Skeletal muscle tissue (tissue), 3 donors: ENCODE measurements at regions not wholly inside any gene's neighbourhood (a gene's known extent, or its start where the extent isn't known, plus 50 kb on each side); places are given as distances from the start of the nearest gene placed in this dataset.
"Not testable (repeated sequence)": the region's sequence is repeated elsewhere in the genome, so short reads cannot be mapped to it uniquely, and the experiment has no call there.

Experiments used
- H3K27ac ChIP-seq: one replicate; pipeline ENCODE4 v1.7.0; 2013; ENCODE audit warnings: mild to moderate bottlenecking, low read depth, low read length, inconsistent platforms
- H3K27me3 ChIP-seq, 3 donors: one replicate each; pipeline ENCODE4 v1.7.0; 2013; ENCODE audit warnings: low read length in 3 of 3; ENCODE audit not compliant: control insufficient read depth in 3 of 3, insufficient read depth in 3 of 3
- H3K36me3 ChIP-seq, 3 donors: one replicate each; pipeline ENCODE4 v1.7.0; 2013; ENCODE audit warnings: low read length in 3 of 3; ENCODE audit not compliant: control insufficient read depth in 3 of 3, insufficient read depth in 3 of 3
- H3K4me1 ChIP-seq, 3 donors: one replicate each; pipeline ENCODE4 v1.7.0; 2013; ENCODE audit warnings: low read length in 3 of 3, mild to moderate bottlenecking in 3 of 3; ENCODE audit not compliant: control insufficient read depth in 3 of 3, insufficient read depth in 3 of 3
- H3K4me3 ChIP-seq, 3 donors: one replicate each; pipeline ENCODE4 v1.7.0; 2013; ENCODE audit warnings: low read length in 3 of 3
- H3K9ac ChIP-seq, 3 donors: one replicate each; pipeline ENCODE4 v1.7.0; 2013; ENCODE audit warnings: low read length in 3 of 3, mild to moderate bottlenecking in 3 of 3, moderate library complexity in 2 of 3, low read depth in 1 of 3
- H3K9me3 ChIP-seq, 3 donors: one replicate each; pipeline ENCODE4 v1.7.0; 2013; ENCODE audit warnings: low read length in 3 of 3; ENCODE audit not compliant: control insufficient read depth in 3 of 3
- donor health status: Osteomylitis.

DNA sequence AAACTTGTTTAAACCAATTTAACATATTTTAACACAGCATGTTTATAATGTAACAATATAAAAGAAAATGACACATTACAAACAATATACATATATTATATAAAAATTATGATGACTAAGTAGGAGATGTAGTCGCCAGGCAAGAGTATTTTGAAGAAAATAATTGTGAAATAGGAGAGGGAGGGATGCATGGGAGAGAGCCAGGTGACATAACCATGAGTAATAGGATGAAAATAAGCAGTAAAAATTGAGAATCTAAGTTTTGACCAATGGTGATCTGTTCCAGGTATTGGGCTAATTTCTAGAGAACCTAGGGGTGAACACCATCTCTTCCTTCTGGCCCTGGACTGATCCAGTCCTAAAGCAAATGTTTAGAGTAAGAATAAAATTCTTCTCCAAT is 315.2 kb upstream of the G2E3 start:
- Histone ChIP-seq H3K27ac (no peak overlapping the region), H3K36me3 (no peaks in the 10 kb centered on the region), H3K9ac (no peak overlapping the region), H3K27me3 (no peaks in the 10 kb centered on the region), H3K9me3 (no peaks in the 10 kb centered on the region), H3K4me1 (no peaks in the 10 kb centered on the region), H3K4me3 (no peak overlapping the region)

DNA sequence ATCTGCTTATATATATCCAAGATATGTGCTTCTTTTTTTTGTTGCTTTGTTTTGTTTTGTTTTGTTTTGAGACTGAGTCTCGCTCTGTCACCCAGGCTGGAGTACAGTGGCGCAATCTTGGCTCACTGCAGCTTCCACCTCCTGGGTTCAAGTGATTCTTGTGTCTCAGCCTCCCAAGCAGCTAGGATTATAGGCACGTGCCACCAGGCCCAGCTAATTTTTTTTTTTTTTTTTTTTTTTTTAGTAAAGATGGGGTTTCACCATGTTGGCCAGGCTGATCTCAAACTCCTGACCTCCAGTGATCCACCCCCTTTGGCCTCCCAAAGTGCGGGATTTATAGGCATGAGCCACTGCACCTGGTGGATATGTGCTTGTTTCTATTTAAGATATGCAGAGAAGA is 314.6 kb upstream of the G2E3 start:
- not testable (repeated sequence) for H3K27me3 ChIP-seq, H3K4me1 ChIP-seq, H3K9ac ChIP-seq, H3K27ac ChIP-seq, H3K36me3 ChIP-seq, H3K9me3 ChIP-seq, H3K4me3 ChIP-seq

DNA sequence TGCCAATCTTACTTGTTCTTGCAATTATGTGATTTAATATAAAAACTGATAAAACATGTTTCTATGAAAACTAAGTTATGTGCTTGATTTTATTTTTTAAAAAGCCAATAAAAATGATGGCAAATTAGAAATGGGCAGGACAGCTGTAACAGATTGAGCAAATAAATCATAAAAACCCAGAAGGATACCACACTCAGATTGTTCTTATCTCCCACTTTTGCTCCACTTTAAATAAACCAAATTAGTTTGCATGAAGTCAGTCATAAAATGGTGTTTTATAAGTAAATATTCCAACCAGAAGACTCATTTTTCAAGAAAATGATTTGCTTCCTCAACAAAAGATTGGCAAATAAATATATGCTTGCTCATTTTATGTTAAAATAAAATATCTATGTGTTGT is 307.9 kb upstream of the G2E3 start:
- H3K4me3 ChIP-seq, result no peak overlapping the region

DNA sequence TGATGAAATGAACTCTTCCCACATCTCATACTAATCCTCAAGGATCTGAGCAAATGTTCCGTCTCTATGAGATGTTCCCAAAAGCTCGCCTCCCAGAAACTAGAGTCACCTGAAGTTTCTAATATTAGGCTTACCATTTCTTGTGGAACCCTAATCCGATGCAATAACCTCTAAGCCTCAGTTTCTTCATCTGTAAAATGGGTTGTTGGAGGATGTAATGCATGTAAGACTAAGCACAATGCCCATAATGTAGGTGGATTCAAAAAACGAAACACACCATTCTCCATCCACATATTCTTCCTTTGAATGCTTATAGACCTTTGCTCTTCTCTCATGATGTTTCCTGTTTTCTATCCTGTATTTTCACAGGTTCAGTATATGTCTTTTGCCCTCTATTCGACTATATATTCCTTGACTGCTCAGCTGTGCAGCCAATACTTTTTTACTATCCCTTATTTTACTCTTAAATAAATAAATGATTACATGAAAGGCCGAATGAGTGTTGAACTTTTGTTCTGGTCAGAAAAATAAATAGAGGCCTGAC is 307.3 kb upstream of the G2E3 start:
- H3K9me3 ChIP-seq, result no peaks in the 10 kb centered on the region

More for the DNA sequence above, 307.9 kb upstream of the G2E3 start:
- Histone ChIP-seq H3K27me3 (no peaks in the 10 kb centered on the region), H3K9ac (no peak overlapping the region), H3K9me3 (no peaks in the 10 kb centered on the region), H3K36me3 (no peaks in the 10 kb centered on the region), H3K27ac (no peak overlapping the region), H3K4me1 (no peaks in the 10 kb centered on the region)

DNA sequence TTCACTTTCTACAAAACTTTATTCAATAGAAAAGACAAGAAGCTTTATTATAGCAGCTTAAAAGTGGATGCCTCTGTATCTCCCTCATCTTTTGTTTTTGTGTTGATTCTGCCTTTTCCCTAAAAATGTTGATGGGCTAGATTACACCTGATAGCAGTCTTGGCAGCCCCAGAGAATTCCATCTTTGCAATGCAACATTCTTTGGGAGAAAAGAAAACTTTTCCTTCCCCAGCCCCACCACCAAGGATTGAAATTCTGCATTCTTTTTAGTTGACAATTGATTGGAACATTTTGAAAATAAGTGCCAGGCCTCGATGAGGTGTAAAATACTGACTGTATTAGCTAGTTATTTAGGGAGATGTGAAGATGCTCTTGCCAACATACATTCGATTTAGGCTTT is 306.8 kb upstream of the G2E3 start:
- Histone ChIP-seq H3K36me3 (no peaks in the 10 kb centered on the region), H3K4me1 (no peaks in the 10 kb centered on the region), H3K9ac (no peak overlapping the region), H3K9me3 (no peaks in the 10 kb centered on the region), H3K27me3 (no peaks in the 10 kb centered on the region), H3K27ac (no peak overlapping the region), H3K4me3 (no peak overlapping the region)

More for the DNA sequence above, 307.3 kb upstream of the G2E3 start:
- Histone ChIP-seq H3K4me3 (no peak overlapping the region), H3K27me3 (no peaks in the 10 kb centered on the region), H3K27ac (no peak overlapping the region), H3K4me1 (no peaks in the 10 kb centered on the region), H3K9ac (no peak overlapping the region), H3K36me3 (no peaks in the 10 kb centered on the region)

DNA sequence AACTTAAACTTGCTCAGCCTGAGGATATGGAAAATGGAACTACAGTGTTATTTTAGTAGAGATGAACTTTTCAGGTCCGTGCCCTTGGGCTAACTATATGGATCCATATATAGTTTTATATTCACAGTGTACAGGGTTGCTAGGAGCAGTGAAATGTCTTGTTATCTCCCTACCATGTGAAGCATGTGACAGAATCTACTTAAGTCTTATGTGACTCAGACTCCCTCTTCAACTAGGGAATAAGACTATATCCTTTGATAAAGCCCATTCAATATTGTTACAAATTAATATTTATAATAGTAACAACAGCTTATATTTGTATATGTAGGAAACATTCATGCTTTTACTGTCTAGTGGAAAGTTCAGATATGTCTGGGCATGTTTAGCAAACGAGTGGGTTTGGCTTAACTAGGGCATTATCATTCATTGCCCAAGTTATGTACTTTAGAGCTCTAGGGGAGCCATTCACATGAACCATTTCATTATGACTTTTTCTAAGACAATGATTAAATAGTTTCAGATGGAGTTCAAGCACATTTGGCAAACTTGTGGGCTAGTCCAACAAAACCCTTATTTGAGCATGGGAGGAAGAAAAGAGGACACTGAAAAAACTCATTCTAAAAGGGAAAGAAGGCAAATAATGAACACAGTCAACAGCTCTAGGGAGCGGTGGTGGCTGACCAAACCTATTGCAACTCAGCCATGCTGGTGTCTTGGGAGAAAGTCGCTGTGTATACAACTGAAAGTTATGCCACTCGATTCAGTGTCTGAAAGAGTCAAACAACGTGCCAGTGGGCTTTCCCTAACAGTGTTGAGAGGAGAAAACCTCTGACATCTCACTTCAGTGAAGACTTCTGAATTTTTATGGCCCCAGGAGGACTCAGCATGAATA is 305.9 kb upstream of the G2E3 start:
- no peaks in the 10 kb centered on the region for H3K27me3 ChIP-seq
- H3K36me3 ChIP-seq, result no peaks in the 10 kb centered on the region
- H3K4me3 ChIP-seq, result no peak overlapping the region
- no peak overlapping the region for H3K27ac ChIP-seq
- no peaks in the 10 kb centered on the region for H3K4me1 ChIP-seq
- H3K9me3 ChIP-seq, result no peaks in the 10 kb centered on the region
- no peak overlapping the region for H3K9ac ChIP-seq

DNA sequence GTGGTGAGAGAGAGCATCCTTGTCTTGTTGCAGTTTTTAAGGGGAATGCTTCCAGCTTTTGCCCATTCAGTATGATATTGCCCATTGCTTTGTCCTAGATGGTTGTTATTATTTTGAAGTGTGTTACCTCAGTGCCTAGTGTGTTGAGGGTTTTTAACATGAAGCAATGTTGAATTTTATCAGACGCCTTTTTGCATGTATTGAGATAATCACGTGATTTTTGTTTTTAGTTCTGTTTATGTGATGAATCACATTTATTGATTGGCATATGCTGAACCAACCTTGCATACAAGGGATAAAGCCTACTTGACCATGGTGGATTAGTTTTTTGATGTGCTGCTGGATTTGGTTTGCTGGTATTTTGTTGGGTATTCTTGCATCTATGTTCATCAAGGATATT is 302.3 kb upstream of the G2E3 start:
- H3K9ac ChIP-seq, result no peak overlapping the region
- no peaks in the 10 kb centered on the region for H3K27me3 ChIP-seq
- no peak overlapping the region for H3K4me3 ChIP-seq
- no peaks in the 10 kb centered on the region for H3K36me3 ChIP-seq
- no peaks in the 10 kb centered on the region for H3K9me3 ChIP-seq
- no peak overlapping the region for H3K27ac ChIP-seq
- no peaks in the 10 kb centered on the region for H3K4me1 ChIP-seq

GRCh38 chr14:30257946-30258661 is 300.9 kb upstream of the G2E3 start:
- no peaks in the 10 kb centered on the region for H3K4me1 ChIP-seq
- H3K9me3 ChIP-seq, result no peaks in the 10 kb centered on the region
- no peak overlapping the region for H3K4me3 ChIP-seq
- H3K36me3 ChIP-seq, result no peaks in the 10 kb centered on the region
- no peaks in the 10 kb centered on the region for H3K27me3 ChIP-seq
- H3K9ac ChIP-seq, result no peak overlapping the region
- no peak overlapping the region for H3K27ac ChIP-seq

DNA sequence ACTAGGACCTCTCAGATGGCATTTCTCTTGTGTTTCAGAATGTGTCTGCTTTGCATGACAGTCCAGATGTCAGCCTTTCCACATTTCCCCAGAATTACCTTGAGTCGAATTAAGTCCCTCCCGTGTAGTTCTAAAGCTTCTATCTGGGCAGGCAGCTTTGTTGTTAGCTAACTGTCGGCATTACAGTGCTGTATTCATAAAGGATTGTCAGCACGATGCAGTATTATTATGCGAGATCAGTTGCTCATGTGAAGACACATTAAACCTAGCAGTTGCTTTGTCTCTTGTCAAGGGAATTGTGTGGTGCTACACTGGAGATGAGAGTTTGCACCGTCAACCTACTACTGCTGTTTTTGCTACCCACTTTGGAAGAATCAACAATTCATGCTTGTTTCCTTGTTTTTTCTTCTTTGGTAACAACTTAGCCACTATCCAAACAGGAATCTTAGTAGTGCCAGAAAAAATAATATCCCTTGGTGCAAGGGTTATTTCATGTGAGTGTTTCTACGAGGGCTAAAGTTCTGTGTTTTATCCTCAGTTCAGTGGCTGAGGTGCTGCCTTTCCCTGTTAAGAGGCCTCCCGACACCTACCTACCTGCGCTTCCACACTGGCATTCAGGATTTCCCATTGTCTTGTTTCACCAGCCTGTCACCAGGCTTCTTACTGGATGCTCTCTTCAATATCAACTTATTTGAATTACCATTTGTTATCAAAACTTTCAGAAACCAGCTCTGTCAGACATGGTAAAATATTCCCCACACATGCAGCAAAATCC is 297.9 kb upstream of the G2E3 start:
- H3K9me3 ChIP-seq, result no peaks in the 10 kb centered on the region
- H3K4me3 ChIP-seq, result no peak overlapping the region
- H3K27ac ChIP-seq, result no peak overlapping the region
- no peak overlapping the region for H3K9ac ChIP-seq
- no peaks in the 10 kb centered on the region for H3K36me3 ChIP-seq
- H3K4me1 ChIP-seq, result no peaks in the 10 kb centered on the region
- H3K27me3 ChIP-seq, result no peaks in the 10 kb centered on the region
